Natural killer cell (primary cell): ENCODE measurements at regions not wholly inside any gene's neighbourhood (a gene's known extent, or its start where the extent isn't known, plus 50 kb on each side); places are given as distances from the start of the nearest gene placed in this dataset.

ENCODE experiments used
- ATAC-seq, 3 donors: fragments of 150-1000 bp in 2 of 3; fragments of 200-7000 bp in 1 of 3; cut with Tn5 transposase; 1 replicate in 1 of 3; 2 replicates in 2 of 3; pipeline ENCODE4 v1.10.0; 2021; ENCODE audit warnings: mild to moderate bottlenecking in 2 of 3, moderate library complexity in 2 of 3
- DNase-seq, 2 donors: peaks; one replicate each; pipeline versions ENCODE4 v3.0.0 to v3.0.0-alpha.2; 2013 to 2021; ENCODE audit warnings: mixed read lengths in 1 of 2
- H3K27ac ChIP-seq: one replicate; pipeline ENCODE4 v1.5.1; 2013; ENCODE audit warnings: mild to moderate bottlenecking, low read length
- H3K27me3 ChIP-seq: one replicate; pipeline ENCODE4 v1.6.1; 2013; ENCODE audit warnings: low read length; ENCODE audit not compliant: control insufficient read depth, insufficient read depth
- H3K36me3 ChIP-seq: one replicate; pipeline ENCODE4 v1.6.1; 2013; ENCODE audit warnings: low read length; ENCODE audit not compliant: control insufficient read depth, insufficient read depth
- H3K4me1 ChIP-seq: one replicate; pipeline ENCODE4 v1.6.1; 2013; ENCODE audit warnings: low read length; ENCODE audit not compliant: control insufficient read depth, insufficient read depth
- H3K4me3 ChIP-seq: one replicate; pipeline ENCODE4 v1.5.1; 2013; ENCODE audit warnings: low read length
- H3K9me3 ChIP-seq: one replicate; pipeline ENCODE4 v1.6.1; 2013; ENCODE audit warnings: low read length; ENCODE audit not compliant: control insufficient read depth, insufficient read depth
- H3K27ac Mint-ChIP-seq, 2 donors: one replicate each; pipeline ENCODE4 v1.8.0; 2022; ENCODE audit warnings: mild to moderate bottlenecking in 2 of 2, mixed read lengths in 2 of 2, moderate library complexity in 1 of 2
- H3K27me3 Mint-ChIP-seq, 2 donors: one replicate each; pipeline ENCODE4 v1.8.0; 2022; ENCODE audit warnings: low read depth in 2 of 2, mixed read lengths in 2 of 2
- H3K36me3 Mint-ChIP-seq: one replicate; pipeline ENCODE4 v1.8.0; 2022; ENCODE audit warnings: mixed read lengths
- H3K4me1 Mint-ChIP-seq, 2 donors: one replicate each; pipeline ENCODE4 v1.8.0; 2022; ENCODE audit warnings: mixed read lengths in 2 of 2
- H3K4me3 Mint-ChIP-seq: one replicate; pipeline ENCODE4 v1.8.0; 2022; ENCODE audit warnings: mild to moderate bottlenecking, moderate library complexity, mixed read lengths
- H3K9me3 Mint-ChIP-seq, 2 donors: one replicate each; pipeline ENCODE4 v1.8.0; 2022; ENCODE audit warnings: mixed read lengths in 2 of 2
- CTCF ChIP-seq: fragments of 200-600 bp; IDR thresholded peaks from one replicate; pipeline ENCODE4 v1.8.0; 2022; ENCODE audit warnings: antibody characterized with exemption
- WGBS: methylation state at CpG from one replicate; pipeline ENCODE4 v1.1.7; 2013; ENCODE audit warnings: missing lambda C conversion rate; ENCODE audit not compliant: insufficient coverage; 5-methylcytosine and 5-hydroxymethylcytosine counted together
- intact Hi-C: fragments of 100-400 bp; cut with micrococcal nuclease; formaldehyde crosslinking; loops from one replicate; pipeline ENCODE4 v1.14.2; 2022

- H3K4me3 Mint-ChIP-seq = no peak overlapping the region
- Histone ChIP-seq H3K4me1 (no peaks in the 10 kb centered on the region), H3K36me3 (peaks cover 11% of the 10 kb centered on the region), H3K4me3 (no peak overlapping the region), H3K27me3 (no peaks in the 10 kb centered on the region), H3K9me3 (no peaks in the 10 kb centered on the region), H3K27ac (no peak overlapping the region)
- H3K27me3 Mint-ChIP-seq = no peaks in the 10 kb centered on the region
- H3K4me1 Mint-ChIP-seq = peaks cover 0 to 7% of the 10 kb centered on the region in 2 donors
- peaks cover 11% of the 10 kb centered on the region for H3K36me3 Mint-ChIP-seq
- TF ChIP-seq CTCF = no peak
- DNase-seq (no peak), ATAC-seq (no peak)
- WGBS = 95% methylated on average over 2 of the region's 2 CpGs
- no peaks in the 10 kb centered on the region for H3K9me3 Mint-ChIP-seq
- intact Hi-C loops = no loop called here
- H3K27ac Mint-ChIP-seq = no peak overlapping the region
Observed at GRCh38 chr17:63382136-63382535, 64.0 kb downstream of the CYB561 start.
